Fibroblast of skin of left biceps (primary cell): ENCODE measurements at regions not wholly inside any gene's neighbourhood (a gene's known extent, or its start where the extent isn't known, plus 50 kb on each side); places are given as distances from the start of the nearest gene placed in this dataset.

ENCODE experiments used
- DNase-seq, 2 experiments: peaks; one replicate each; pipeline ENCODE4 v3.0.0-alpha.2; 2013; ENCODE audit warnings: low read depth in 2 of 2

DNA sequence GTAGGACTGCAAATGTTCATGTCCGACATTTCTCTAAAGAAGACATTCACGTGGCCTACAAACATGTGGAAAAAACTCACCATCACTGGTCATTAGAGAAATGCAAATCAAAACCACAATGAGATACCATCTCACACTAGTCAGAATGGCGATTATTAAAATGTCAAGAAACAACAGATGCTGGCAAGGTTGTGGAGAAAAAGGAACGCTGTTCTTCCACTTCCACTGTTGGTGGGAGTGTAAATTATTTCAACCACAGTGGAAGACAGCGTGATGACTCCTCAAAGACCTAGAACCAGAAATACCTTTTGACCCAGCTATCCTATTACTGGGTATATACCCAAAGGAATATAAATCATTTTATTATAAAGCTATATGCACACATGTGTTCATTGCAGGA, 253.9 kb upstream of the UBASH3B start:
- DNase-seq = peak; percentile 58 to 64

DNA sequence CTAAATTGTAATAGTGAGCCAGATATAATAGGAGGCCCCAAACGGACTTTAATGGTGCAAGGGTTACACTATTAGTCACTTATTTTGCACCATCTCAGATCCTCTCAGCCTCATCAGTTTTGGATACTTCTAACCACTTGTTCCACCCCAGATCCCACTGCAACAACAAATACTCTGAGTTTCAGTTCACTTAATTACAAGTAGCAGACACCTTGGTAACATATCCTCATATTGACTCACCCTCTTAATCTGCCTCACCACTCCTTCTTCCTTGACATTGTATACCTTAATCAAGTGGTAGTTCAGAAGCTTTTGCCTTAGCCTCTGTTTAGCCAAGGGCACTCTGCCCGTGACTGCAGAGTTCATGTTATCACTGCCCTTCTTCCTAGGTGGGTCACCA, 256.1 kb upstream of the UBASH3B start:
- DNase-seq = no peak

DNA sequence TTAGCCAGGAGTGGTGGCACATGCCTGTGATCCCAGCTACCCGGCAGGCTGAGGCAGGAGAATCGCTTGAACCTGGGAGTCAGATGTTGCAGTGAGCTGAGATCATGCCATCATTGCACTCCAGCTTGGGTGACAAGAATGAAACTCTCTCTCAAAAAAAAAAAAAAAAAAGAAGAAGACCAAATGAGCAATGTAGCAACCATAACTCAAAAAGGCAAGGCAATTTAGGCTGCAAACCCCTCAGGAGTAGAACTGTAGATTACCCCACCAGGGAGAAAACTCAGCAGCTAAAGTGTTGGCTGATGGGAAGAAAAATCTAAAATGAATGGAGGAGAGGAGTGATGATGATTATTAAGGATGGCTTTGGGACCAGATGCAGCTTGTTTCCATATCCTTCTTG, 256.7 kb upstream of the UBASH3B start:
- DNase-seq = no peak

DNA sequence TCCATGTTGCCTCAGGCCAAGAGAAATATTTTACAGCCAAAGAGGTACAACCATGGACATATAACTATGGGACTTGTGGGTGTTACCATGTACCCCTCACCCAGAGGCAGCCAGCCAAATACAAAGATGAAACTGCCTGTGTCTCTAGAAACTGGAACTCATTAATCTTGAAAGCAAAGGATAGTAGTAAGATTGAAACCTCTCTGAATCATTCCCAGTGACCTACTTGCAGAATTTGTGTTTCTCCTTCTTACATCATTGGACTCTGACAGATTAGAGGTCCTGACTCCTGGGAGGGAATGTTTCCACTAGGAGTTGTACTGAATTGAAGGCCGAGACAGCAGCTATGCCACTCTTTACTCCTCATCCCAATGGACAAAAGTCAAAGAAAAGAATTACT, 257.4 kb upstream of the UBASH3B start:
- peak in 1 of 2 experiments; percentile 17 for DNase-seq

DNA sequence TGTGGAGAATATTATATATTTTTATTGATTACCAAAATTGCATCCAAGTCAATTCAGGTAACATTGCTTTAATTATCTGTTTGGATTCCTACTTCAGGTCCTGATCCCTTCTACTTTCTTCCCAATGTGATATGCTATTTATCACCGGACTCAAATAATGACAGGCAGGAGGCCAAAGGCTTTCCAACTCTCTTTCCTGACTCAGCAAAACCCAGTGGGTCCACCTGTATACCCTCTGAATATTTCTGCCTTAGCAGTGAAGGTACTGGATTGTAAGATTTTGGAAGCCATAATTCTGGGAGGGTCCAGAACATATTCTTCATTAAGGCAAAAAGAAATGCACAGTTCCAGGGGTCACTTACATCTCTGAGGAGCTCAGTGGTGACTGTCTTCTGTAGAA, 260.2 kb upstream of the UBASH3B start:
- DNase-seq = no peak

DNA sequence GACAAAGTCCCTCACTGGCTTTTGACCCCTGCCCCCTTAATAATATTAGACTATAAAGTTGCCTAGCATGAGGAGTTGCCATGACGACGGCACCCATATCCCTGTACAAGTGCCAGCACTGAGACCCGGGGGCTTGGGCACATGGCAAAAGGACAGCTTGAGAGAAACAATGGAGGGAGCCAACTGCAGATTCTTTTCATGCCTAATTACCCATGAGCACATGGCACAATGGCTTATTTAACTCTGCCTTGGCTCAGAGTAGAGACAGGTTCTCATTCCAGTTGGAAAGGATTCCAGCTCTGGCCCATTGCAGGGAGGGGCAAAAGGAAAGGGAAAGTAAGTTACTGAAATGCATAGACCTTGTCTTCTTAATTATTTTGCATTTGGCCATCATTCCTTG, 261.2 kb upstream of the UBASH3B start:
- DNase-seq = no peak

DNA sequence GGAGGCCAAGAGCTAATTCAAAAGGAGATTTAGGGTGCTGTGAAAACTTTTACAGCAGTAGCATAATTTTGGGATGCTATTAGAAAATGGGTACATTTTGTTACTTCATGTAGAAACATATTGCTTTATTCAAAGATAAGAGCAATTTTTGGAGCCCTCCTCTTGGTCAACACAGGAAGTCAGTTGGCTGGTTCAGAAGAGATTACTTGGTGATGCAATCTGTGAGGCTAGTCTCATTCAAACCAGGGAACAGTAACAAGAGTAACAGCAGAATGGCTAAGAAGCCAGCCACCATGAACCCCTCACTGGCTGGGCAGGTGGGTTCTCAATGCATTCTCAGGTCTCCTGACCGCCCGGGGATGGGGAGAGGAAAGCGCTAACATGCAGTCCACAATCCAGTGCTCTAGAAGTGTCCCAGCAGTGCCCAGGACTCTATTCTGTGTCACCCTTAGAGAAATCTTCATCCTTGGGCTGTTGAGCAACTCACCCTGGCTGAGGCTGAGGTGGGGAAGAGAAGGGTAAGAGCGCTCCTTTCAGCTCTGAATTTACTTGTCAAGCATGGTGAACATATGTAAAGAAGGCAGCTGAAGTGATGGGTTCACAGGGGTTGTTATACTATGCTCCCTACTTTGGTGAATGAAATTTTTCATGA, 262.2 kb upstream of the UBASH3B start:
- no peak for DNase-seq

DNA sequence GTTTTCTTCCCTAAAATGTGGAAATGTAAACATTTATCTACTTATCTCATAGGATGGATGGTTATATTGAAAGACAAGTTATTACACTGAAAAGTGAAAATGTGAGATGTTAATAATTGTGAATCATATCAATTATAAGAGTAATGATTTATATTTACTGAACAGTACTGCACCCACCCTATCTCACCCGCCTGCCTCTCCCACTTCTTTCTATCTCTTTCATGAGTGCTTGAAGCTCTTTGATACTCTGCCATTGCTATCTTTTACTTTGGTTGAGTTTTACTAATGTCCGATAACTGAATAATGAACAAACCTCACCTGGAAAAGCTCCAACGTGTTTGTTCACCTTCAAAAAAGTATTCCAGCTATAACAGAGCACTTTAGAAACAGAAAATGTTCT, 263.0 kb upstream of the UBASH3B start:
- DNase-seq = no peak

DNA sequence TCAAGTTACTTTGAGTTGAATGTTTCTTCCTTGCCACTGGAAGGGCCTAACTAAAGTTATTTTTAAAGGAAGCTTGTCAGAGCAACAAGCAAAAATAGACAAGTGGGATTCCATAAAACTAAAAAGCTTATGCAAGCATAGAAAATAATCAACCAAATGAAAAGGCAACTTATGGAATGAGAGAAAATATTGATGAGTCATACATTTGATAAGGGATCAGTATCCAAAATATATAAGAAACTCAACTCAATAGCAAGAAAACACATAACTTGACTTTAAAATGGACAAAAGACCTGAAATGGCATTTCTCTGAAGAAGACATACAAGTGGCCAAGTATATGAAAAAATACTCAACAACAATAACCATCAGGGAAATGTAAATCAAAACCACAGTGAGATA, 264.5 kb upstream of the UBASH3B start:
- DNase-seq = no peak

DNA sequence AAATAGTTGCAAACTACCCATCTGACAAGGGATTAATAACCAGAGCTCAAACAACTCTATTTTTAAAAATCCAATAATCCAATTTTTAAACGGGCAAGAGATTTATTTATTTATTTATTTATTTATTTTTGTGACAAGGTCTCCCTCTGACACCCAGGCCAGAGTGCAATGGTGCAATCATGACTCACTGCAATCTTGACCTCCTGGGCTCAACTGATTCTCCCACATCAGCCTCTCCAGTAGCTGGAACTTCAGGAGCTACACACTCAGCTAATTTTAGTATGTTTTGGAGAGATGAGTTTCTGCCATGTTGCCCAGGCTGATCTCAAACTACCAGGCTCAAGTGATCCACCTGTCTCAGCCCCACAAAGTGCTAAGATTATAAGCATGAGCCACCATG, 267.2 kb upstream of the BLID start:
- no peak for DNase-seq

DNA sequence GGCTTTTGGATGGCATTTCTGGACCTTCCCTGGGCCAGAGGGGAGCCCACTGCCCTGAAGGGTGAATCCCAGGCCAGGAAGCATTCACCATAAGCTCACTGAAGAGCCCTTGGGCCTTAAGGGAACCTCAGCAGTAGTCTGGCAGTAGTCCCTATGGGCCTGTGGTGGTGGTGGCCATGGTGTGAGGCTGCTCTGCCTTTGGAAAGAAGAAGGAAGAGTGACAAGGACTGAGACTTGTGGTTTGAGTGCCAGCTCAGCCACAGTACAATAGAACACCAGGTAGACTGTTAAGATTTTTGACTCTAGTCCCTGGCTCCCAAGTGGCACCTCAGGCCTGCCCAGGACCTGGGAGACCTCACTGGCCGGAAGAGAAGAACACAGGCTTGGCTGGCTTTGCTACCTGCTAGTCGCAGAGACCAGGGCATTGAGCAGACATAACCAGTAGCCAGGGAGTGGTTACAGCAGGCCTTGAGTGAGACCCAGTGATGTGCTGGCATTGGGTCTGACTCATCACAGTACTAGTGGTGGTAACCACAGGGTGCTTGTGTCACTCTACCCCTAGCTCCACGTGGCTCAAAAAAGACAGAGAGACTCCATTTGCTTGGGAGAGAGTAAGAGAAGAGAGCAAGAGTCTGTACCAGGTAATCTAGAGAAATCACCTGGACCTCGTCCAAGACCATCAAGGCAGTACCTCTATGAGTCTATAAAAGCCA, 259.8 kb upstream of the BLID start:
- no peak for DNase-seq

DNA sequence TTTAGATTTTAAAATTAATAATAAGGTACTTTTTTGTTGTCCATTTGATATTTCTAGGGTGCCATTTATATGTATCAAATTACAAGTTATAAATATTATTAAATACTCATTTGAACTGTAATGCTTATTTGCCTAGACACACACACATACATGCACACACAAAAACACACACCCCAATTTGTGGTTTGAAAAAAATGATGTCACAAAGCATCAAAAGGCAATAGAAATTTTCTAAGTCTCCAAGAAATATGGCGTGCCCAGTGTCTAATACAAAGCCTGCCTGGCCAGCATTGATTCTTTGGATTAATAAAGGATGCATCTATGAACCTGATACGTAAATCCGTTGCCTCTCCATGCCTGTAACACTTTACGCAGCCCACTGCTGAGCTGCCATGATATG, 252.8 kb upstream of the BLID start:
- no peak for DNase-seq

DNA sequence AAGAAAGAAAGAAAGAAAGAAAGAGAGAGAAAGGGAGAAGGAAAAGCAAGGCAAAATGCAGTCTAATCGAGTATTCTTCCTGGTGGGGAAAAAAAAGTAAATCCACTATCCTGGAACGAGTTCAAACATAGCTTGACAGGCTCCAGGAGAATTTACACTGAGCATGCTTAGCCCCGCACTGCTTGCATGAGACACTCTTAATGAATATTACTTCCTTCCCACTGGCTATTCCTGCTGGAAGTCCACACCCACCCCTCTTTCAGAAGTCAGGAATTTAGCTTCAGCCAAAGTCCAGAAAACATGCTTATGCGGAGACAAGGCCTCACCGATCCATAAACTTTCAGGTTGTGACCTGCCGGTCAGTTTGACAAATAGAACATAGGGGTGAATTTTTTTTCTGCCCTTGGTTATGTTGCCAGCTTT, 251.8 kb upstream of the BLID start:
- peak in 1 of 2 experiments; percentile 40 for DNase-seq

DNA sequence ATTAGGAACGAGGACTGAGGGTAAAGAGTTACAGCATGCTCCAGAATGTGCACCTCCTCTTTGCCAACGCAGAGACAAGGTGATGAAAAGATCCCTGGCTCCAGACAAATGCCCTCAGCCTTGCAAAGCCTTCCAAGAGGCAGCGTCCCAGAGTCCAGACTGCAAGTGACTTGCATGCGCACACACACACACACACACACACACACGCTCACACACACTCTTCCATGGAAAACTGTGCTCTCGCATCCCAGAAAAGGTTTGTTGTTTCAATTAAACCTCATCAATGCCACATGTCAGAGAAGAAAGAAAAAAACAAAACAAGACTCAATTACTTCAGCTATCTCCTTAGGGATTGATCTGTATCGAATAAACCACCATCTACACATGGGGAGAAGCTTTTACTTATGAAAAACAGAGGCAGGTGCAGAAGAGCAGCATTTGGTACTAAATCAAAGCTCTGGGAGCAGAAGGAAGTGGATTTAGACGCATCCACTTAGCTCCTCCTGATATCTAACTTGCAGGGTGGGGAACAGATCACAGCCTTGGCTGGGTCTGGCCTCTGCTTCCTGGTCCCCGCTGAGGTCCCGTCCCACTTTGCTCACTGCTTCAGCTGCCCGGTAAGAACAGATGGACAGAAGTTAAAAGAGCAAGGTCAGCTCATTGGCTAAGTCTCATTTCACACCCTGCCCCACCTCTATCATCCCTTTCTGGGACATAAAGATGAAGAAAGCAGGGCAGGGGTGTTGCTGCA, 249.8 kb upstream of the BLID start:
- DNase-seq = no peak

DNA sequence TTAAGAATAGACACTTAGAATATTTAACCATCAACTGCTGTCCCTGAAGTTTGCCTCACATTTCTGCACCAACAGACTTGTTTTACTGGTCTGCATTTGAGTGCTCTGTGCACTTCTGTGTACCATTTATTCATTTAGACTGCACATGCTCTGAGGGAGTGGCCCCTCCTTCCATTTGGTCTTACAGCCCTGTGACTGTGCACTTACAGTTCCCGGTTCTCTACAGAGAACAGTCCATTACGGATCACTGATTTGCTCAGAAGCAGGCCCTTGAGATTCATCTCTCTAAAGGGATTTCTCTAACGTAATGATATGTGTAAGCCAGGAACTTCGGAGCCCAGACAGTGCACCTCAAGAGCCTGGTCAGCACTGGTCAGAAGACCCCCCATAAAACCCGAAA, 247.3 kb upstream of the BLID start:
- DNase-seq = no peak

DNA sequence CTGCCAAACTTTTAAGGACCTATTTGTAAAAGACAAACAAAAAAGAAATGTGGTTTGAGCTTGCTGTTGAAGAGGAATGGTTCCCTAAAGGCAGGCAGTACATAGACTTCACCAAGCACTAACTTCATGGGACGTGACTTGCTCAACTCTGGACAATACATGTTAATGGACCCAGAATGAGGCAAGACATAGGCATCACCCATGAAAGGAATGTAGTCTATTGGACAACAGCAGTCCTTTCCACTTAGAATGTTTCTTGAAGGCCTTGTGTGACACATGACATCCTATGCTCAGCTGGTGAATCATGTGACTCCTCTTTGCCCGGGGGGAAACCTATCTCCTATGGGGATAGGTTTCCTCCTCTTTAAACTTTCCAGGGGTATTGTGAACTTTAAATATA, 246.4 kb upstream of the BLID start:
- no peak for DNase-seq

DNA sequence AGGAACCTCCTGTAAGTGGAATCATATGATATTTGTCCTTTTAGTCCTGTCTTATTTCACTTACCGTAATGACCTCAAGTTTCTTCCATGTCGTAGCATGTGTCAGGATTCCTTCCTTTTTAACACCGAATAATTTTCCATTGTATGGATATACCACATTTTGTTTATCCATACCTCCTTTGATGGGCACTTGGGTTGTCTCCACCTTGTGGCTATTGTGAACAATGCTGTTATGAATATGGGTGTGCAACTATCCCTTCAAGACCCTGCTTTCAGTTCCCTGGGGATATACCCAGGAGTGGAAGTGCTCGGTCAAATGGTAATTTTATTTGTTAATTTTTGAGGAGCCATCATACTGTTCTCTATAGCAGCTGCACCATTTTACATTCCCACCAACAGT, 244.9 kb upstream of the BLID start:
- DNase-seq = no peak

DNA sequence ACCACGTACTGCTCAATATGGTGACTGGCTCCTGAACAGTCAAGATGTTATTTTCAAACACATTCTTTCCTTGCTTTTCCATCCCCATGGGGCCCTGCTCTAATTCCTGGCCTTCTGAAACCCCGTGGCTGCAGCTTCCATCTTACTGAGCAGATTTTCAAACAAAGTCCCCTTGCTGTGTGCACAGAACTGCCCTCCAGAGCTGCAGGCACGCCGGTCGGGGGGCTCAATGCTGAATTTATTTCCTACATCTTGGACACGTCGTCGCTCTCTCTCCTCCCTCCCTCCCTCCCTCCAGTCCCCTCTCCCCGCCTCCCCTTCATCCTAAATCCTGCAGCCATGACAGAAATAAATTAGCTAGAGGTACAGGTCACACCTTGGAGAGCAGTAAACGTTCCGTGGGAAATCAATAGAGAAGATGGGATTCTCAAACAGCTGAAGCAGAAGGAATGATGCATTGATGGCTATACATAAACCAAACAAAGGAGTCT, 243.1 kb upstream of the BLID start:
- no peak for DNase-seq

DNA sequence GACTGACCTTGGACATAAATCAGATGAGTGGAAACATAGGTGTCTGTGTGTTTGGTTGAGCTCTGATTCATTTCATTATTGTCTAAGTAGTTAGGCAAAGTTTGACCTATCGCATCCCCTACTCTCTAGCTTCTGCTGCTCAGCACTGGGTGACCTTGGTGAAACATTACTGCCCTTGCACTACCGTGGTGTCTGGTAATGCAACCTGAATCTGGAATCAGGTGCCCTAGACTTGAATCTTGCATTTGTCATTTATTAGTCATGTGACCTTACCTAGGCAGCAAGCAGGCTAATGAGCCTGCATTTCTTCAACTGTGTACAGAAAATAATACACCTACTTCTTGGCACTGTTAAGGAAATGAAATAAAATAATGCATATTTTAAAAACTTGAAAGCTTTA, 242.3 kb upstream of the BLID start:
- no peak for DNase-seq

DNA sequence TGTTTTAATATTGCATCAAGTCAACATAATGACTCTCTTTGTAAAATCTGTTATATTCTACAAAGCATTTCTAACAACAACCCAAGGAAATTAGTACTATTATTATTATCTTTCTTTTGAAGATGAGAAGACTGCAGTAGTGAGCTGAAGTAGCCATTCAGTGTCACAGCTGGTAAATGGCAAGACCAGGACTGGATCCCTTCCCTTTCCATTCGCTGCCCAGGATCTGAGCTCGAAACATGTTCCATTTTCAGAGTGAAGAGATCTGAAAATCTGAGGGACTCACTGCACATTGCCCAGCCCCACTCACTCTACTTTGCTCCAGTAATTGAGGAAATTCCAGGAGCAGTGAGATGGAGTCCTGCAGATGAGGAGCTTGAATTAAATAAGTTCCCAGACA, 240.0 kb upstream of the BLID start:
- DNase-seq = no peak

DNA sequence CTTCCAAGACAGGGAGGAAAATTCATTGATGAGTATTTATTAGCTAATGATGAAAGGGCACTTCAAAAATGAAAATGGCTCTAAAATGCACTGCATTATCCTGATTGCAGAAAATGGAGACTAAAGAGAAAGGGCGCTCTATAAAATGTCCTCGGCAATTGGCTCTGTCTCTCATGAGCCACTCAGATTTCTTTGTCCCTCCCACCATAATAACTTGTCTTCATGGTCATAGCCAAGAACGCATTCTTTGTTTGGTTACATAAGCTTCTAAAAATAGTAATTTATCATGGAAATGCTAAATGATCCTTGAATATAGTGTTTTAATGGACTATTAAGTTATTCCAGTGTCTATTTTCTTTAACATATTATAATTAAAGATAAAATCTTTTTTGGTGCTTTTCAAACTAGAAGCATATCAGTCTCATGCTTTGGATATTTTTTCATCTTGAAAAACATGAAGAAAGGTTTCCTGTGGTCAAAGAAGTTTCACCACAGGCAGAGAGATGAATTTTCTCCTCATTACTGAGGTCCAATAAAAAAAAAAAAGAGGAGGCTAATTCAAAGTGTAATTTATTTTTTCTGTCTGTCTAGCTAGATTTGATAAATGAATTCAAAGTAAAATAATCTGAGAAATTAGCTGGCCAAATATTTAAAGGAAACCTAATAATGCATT, 238.1 kb upstream of the BLID start:
- no peak for DNase-seq

DNA sequence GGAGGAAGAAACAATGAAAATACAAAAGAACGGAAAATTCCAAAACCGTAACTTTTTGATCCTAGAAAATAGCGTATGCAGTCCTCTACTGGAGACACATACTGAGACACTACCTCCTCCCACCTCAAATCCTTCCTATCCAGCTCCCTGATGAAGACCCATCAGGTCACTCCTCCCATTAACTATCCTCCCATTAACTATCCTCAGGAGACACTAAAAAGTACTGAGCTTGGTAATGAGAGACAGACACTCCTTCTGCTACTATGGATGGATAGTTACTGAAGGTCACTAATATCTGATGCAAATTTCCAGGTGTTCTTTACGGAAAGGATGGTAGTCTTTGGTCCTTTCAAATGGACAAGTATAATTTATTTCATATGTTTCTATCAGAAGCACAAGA, 237.5 kb upstream of the BLID start:
- DNase-seq = no peak
